IPS-18c (cell line): ENCODE measurements at regions not wholly inside any gene's neighbourhood (a gene's known extent, or its start where the extent isn't known, plus 50 kb on each side); places are given as distances from the start of the nearest gene placed in this dataset.

Experiments
- H3K4me3 ChIP-seq: 2 replicates; pipeline ENCODE4 v1.7.0; 2013; ENCODE audit warnings: low read depth, mild to moderate bottlenecking, low read length, moderate library complexity; ENCODE audit not compliant: insufficient read depth
- H3K9me3 ChIP-seq: one replicate; pipeline ENCODE4 v1.6.1; 2013; ENCODE audit warnings: mild to moderate bottlenecking, low read length, moderate library complexity; ENCODE audit not compliant: control insufficient read depth, insufficient read depth

DNA sequence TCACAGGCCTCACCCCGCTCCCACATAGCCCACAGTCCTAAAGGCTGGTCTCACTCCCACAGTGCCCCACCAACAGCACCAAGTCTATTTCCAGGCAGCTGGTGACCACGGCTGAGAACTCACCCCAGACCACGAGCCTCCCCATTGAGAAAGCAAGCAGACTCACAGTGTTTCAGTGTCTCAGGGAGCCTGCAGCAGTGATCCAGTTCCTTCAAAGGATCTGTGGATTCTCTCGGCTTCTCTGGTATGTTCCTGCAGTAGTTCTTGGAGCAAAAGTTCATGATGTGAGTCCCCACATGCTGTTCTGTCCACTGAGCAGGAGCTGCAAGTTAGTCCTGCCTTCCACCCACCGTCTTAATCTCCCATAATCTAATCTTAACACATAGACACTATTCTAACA, 185.3 kb upstream of the CDH6 start:
- Histone ChIP-seq H3K4me3 (no peak overlapping the region), H3K9me3 (no peaks in the 10 kb centered on the region)

DNA sequence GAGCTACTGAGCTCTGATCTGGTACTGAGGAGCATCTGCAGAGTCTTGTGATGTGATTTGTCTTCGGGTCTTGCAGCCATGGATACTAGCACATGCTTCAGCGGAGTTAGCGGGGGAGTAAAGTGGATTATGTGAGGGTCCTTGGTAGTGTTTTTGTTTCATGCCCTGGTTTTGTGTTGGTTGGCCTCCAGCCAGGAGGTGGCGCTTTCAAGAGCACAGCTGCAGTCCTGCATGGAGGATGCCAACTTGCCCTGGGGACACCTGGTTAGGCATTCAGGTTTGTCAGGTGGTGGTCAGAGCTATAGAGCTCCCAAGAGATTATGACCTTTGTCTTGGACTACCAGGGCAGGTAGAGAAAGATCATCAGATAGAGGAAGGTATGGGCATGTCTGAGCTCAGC, 185.8 kb upstream of the CDH6 start:
- Histone ChIP-seq H3K9me3 (no peaks in the 10 kb centered on the region), H3K4me3 (no peak overlapping the region)

DNA sequence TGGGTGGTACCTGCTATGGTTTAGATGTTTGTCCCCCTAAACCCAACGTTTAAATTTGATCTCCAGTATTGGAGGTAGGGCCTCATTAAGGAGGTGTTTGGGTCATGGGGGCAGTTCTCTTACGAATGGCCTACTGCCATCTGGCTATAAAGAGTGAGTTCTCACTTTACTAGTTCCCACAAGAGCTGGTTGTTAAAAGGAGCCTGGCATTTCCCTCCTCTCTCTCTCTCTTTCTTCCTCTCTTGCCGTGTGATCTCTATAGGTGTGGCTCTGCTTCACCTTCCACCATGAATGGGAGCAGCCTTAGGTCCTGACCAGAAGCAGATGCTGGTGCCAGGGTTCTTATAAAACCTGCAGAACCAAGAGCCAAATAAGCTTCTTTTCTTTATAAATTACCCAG, 193.2 kb upstream of the CDH6 start:
- Histone ChIP-seq H3K9me3 (no peaks in the 10 kb centered on the region), H3K4me3 (no peak overlapping the region)

DNA sequence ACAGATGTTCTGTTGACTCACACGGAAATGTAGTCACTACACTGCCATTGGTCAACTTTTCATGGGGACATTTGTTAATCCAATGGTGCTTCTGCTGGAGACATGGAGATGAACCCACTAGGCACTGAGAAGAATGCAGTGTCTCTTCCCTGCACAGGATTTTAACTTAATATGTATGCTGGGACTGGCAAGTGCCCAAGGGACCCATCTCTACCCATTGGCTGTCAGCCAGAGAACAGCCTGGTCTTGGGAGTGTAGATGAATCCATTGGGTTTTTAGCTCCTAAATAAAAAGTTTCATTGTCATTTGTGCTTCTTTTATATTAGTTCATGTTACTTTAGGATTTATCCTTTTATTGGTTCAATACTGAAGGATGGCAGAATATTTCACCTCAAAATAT, 195.8 kb upstream of the CDH6 start:
- H3K4me3 ChIP-seq: no peak overlapping the region
- no peaks in the 10 kb centered on the region for H3K9me3 ChIP-seq

DNA sequence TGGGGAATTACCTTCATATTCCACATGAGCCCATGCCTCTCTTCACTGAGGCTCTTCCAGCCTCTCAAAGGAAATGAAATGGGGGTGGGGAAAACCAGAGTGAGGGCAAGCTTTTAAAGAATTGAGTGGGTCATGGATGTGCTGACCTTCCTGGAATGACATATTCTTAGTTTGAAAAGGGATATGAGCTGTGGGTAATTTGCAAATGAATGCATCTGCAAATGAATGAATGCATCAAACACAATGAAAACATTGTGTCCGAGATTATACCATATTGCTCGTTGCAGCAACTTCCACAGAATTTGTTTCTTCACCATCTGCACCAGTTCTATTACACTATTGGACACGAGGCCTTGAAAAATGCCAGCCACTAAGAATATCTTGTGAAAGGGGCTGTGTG, 198.6 kb upstream of the CDH6 start:
- Histone ChIP-seq H3K9me3 (no peaks in the 10 kb centered on the region), H3K4me3 (no peak overlapping the region)

DNA sequence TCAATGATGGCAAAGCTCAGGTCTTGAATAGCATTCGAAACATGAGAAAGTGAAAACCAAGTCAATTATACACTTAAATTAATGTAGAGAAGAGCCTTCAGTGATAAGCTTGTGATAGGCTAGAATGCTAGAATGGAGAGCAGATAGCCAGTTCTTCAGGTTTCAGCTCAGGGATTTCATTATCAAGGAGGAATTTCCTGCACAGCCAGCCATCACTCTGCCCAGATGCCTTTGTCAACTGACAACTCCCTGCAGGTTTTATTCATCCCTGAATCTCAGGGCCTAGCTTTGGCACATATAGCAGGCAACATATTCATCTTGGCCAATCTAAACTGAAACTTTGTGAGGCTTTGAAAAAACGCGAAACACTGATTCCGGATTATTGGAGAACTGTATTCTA, 199.3 kb upstream of the CDH6 start:
- Histone ChIP-seq H3K9me3 (no peaks in the 10 kb centered on the region), H3K4me3 (no peak overlapping the region)

DNA sequence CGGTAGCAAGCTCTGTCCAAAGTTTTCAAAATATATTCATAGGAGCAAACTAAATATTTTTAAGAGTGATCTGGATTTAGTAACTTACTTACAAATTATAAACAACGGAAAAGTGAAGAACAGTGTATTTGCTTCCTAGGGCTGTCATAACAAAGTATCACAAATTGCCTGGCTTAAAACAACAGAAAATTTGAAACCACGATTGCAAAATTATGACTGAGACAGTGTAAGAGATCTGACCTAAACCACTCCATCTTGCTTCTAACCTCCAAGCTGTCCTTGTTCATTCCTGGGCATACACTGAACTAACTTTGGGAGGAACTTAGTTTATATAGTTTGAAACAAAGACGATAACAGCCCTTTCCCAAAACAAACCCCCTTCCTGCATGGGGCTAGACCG, 202.0 kb upstream of the CDH6 start:
- Histone ChIP-seq H3K4me3 (no peak overlapping the region), H3K9me3 (no peaks in the 10 kb centered on the region)

DNA sequence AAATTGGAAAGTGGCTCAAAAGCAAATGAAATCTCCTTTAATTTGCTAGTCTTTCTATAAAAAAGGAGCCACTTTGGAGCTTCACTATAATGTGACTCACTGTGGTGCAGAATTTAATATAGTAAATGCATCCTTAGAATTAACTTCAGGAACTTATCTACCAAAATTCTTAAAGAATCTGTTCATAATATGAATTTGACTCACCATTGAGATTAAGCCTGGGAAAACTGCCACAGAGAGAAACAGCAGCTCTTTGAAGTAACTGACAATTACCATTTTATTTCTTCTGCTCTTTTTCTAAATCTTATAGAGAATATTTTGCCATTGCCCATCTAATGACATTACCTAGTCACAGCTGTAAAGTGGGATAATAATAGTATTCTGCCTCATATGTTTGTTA, 211.9 kb upstream of the CDH6 start:
- Histone ChIP-seq H3K9me3 (no peaks in the 10 kb centered on the region), H3K4me3 (no peak overlapping the region)

DNA sequence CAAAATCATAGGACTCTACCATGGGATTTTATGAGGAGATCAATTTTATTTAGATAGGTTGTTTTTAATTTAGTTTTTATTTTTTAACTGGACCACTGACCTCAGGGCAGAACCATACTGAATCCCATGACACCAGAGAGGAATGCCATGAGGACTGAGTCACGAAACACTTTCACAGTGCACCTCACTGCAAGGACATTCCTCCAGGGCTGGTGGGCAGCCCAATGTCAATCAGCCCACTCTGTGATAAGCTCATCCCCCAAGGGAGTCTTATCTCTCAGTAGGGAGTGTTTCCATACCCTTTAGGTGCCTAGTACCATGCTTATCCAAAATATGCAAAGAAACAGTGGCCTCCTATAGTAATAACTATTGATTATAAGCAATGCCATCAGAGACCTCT, 224.5 kb upstream of the CDH6 start:
- H3K9me3 ChIP-seq: no peaks in the 10 kb centered on the region
- H3K4me3 ChIP-seq: no peak overlapping the region

DNA sequence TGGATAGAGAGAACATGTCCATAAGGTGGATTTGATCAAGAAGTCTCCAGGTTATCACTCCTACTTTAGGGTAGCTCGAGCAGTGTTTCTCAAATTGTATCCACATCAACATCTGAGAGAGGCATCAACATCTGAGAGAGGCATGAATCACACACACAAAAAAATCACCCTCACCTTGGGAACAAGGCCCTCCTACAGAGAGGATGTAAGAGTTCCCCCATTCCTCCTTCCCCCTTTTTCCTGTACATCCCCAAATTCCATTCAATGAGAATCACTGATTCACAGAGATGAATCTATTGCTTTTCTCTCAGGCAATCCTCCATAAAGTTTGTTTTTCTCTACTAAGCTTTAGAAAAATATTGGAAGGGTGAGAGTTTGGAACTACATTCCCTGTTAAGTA, 233.4 kb upstream of the CDH6 start:
- H3K9me3 ChIP-seq: no peaks in the 10 kb centered on the region
- H3K4me3 ChIP-seq: no peak overlapping the region

DNA sequence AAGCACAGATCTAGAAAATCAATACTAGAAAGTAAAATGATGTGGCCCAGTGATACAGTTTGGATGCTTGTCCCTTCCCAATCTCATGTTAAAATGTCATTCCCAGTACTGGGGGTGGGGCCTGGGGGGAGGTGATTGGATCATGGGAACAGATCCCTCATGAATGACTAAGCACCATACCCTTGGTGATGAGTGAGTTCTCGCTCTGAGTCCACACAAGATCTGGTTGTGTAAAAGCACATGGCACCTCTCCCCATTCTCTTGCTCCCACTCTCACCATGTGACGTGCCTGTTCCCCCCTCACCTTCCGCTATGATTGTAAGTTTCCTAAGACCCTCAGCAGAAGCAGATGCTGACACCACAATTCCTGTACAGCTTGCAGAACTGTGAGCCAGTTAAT, 234.2 kb upstream of the CDH6 start:
- no peaks in the 10 kb centered on the region for H3K9me3 ChIP-seq
- no peak overlapping the region for H3K4me3 ChIP-seq

DNA sequence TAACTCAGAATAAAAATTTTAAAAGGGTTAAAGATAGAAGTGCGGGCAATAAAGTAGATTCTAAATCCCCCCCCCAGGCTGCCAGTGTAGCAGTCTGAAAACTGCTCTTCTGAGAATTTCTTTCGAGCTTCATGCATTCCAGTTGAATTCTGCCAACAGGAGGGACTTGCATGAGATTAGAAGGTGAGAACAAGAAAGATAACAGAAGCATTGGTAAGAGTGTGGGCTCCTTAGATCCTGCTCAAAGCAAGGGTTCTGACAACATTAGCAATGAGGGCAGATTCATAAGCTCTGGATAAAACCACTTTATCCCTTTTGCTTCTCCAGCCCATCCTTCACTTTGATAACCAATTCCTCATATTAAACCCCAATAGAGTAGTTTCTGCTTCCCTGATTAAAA, 235.9 kb upstream of the CDH6 start:
- no peaks in the 10 kb centered on the region for H3K9me3 ChIP-seq
- H3K4me3 ChIP-seq: no peak overlapping the region

DNA sequence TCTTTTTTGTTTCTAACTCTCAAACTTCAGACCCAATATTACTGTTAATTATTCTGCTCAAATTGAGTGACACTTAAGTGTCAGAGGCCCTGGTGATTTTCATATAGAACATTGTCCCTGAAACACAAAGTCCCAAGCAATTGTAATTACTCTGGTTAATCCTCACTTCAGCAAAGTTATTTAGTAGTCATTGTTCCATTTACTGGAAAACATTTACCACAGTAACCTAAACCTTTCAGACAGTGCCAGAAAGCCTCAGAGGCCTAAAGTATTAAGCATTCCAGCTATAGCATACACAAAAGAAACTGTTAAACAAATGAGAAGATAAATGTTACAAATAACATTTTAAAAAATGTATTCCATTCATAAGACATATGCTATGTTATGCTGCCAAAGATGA, 237.2 kb upstream of the CDH6 start:
- no peaks in the 10 kb centered on the region for H3K9me3 ChIP-seq

DNA sequence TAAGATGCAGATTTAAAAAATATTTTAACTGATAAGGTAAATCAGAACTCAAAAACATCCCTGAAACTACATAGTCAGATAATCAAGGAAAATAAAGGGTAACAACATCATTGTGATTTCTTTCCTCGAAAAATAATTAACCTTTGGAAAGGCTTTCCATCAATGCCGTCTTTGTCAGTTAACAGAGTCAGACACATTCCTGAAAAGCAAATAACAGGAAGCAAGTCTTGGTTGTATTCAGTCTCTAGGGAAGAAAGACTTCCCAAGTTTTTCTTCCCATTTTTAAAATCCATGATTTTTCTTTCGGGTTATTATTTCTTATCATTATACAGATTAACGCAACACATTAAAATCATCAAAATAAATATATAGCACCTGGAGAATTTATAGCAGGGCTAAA, 256.4 kb upstream of the CDH6 start:
- no peaks in the 10 kb centered on the region for H3K9me3 ChIP-seq

More for the DNA sequence above, 237.2 kb upstream of the CDH6 start:
- no peak overlapping the region for H3K4me3 ChIP-seq

DNA sequence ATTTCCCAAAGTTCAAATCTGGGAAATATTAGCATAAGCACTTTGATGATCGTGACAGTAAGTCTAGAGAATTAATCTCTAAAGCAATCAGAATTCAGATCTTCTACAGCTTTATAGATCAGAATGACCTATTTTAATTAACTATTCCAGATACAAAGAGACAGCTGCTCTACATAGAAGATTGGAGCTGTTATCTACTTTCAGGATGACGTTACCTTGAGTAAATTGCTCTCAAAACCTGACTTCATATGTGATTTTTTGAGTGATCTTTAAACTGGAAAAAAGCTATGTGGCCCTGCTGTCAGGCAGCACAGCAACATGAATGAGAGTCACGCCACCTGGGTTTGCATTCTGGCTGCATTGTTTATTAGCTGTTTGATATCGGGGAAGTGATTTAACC, 259.9 kb upstream of the CDH6 start:
- Histone ChIP-seq H3K4me3 (no peak overlapping the region), H3K9me3 (no peaks in the 10 kb centered on the region)

More for the DNA sequence above, 256.4 kb upstream of the CDH6 start:
- no peak overlapping the region for H3K4me3 ChIP-seq

DNA sequence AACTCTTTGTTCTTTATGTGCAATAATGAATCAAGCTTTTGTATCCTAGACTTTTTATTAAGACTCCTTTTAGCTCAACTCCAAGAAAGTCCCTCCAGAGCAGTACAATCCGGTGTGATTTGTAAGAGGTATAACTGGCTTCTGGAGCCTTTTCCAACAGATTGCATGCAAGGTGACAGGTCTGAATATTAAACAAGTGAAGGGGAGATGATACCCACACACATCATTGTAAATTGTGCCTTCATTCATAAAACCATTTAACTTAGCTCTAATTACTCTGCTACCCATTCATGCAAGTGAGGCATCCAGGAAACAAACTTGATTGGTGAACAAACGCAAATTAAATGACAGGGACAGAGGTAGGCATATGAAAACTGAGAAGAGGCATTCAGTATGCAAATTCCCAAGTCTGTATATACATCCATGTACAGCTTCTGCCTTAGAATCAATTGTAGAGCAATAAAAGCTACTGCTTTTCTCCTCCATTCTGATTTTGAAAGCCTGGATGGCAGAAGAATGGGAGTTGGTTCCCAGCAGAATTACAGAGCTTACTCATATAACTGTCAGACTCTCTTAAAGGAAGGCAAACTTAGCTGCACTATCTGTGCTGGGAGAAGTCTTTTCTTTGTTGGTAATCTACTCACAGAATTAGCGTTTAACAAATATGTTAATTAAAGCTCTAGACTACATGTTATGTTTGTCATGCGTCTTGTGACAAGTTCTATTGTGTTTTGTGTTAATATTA, 261.0 kb upstream of the CDH6 start:
- Histone ChIP-seq H3K4me3 (no peak overlapping the region), H3K9me3 (no peaks in the 10 kb centered on the region)

DNA sequence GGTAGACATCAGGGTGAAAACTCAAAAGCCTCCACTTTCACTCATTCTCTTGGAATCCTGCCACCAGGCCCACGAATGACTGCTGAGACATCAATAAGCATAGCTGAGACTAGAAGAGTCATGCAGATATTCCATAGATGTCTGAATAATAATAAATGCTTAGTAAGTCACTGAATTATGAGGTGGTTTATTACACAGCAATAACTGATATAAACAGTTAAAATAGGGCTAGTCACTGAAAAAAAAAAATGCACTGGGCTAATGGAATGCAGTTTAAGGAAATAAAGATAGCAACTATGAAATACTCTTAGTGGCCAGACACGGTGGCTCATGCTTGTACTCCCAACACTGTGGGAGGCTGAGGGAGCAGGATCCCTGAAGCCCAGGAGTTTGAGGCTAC, 262.8 kb upstream of the CDH6 start:
- Histone ChIP-seq H3K4me3 (no peak overlapping the region), H3K9me3 (no peaks in the 10 kb centered on the region)

DNA sequence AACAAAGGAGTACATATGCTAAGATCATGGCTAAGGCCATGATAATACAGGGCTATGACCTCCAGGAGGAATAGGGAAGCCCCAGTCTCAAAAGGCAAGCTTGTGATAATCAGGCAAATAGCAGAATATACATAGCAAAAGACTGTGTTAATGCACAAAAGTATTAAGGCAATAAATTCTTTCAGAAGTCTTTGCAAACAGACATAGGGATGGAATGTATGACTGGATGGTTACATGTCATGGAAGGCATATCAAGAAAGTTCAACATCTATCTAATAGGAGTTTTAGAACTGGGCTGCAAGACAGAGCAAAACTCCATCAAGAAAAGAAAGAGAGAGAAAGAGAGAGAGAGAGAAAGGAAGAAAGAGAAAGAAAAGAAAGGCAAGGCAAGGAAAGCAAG, 264.5 kb upstream of the CDH6 start:
- Histone ChIP-seq H3K9me3 (no peaks in the 10 kb centered on the region), H3K4me3 (no peak overlapping the region)

DNA sequence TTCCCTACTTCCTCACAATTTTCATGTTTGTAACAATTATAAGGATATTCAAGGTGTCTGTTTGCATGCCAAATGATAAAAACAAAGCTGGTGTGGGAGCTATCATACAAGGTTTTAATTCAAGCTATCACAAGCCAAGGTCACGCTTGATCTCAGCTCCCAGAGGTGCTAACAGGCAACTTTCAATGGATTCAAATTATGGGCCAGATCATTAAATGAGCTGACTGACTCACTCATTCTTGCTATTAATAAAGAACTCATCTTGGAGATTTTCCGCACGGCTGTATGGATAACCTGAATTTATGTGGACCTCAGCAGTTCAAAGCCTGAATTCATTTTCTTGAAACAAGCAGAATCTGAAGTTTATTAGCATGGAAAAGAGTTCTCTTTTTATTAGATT, 267.3 kb upstream of the CDH6 start:
- H3K9me3 ChIP-seq: no peaks in the 10 kb centered on the region
- H3K4me3 ChIP-seq: no peak overlapping the region
